Breast epithelium (tissue), 3 donors: ENCODE measurements at regions not wholly inside any gene's neighbourhood (a gene's known extent, or its start where the extent isn't known, plus 50 kb on each side); places are given as distances from the start of the nearest gene placed in this dataset.

Experiments used
- CTCF ChIP-seq, 3 donors: fragments of 450-650 bp; IDR thresholded peaks; one replicate each; pipeline ENCODE4 v1.5.1; 2016 to 2017; ENCODE audit warnings: antibody characterized with exemption in 3 of 3, mild to moderate bottlenecking in 3 of 3, moderate library complexity in 3 of 3
- POLR2A ChIP-seq: fragments of 450-650 bp; IDR thresholded peaks from one replicate; pipeline ENCODE4 v1.6.1; 2016; ENCODE audit warnings: antibody characterized with exemption, mild to moderate bottlenecking, moderate library complexity
- POLR2AphosphoS5 ChIP-seq, 3 donors: sonication (generic); formaldehyde crosslinking; IDR thresholded peaks; one replicate each; pipeline ENCODE4 v1.6.1; 2017; ENCODE audit warnings: antibody characterized with exemption in 3 of 3

- no peak for TF ChIP-seq CTCF (IDR thresholded peaks at IDR 0.05)
- no peak for TF ChIP-seq POLR2AphosphoS5 (IDR thresholded peaks at IDR 0.05)
- no peak for TF ChIP-seq POLR2A
Measured at GRCh38 chr13:59463023-59463422, 700.7 kb downstream of the DIAPH3 start.
